Activated B cell treated with CpG ODN at 0.5 μM for 24 hours (primary cell): ENCODE measurements at regions not wholly inside any gene's neighbourhood (a gene's known extent, or its start where the extent isn't known, plus 50 kb on each side); places are given as distances from the start of the nearest gene placed in this dataset.
"Not testable (repeated sequence)": the region's sequence is repeated elsewhere in the genome, so short reads cannot be mapped to it uniquely, and the experiment has no call there.

ENCODE experiments used
- ATAC-seq: fragments of 200-7000 bp; cut with Tn5 transposase; one replicate; pipeline ENCODE4 v1.10.0; 2021; ENCODE audit warnings: low read depth, mild to moderate bottlenecking, moderate library complexity
- CTCF ChIA-PET: fragments of 350-600 bp; sonication (Branson Sonifier 250); formaldehyde crosslinking; loops from one replicate; lab custom pipeline; 2021; ENCODE audit warnings: antibody characterized with exemption; lab: Charles Lee
- POLR2A ChIA-PET: fragments of 350-600 bp; sonication (Branson Sonifier 250); formaldehyde crosslinking; loops from one replicate; lab custom pipeline; 2021; ENCODE audit warnings: antibody characterized with exemption; lab: Charles Lee
- DNase-seq: peaks from one replicate; pipeline ENCODE4 v3.0.0; 2022
- H3K27ac Mint-ChIP-seq: one replicate; pipeline ENCODE4 v1.8.0; 2020; ENCODE audit warnings: mixed read lengths
- H3K27me3 Mint-ChIP-seq: one replicate; pipeline ENCODE4 v1.8.0; 2021; ENCODE audit warnings: mixed read lengths
- H3K36me3 Mint-ChIP-seq: one replicate; pipeline ENCODE4 v1.8.0; 2021; ENCODE audit warnings: low read depth, mixed read lengths
- H3K4me1 Mint-ChIP-seq: one replicate; pipeline ENCODE4 v1.8.0; 2021; ENCODE audit warnings: mixed read lengths
- H3K4me3 Mint-ChIP-seq: one replicate; pipeline ENCODE4 v1.8.0; 2020; ENCODE audit warnings: mild to moderate bottlenecking, mixed read lengths
- H3K9me3 Mint-ChIP-seq: one replicate; pipeline ENCODE4 v1.8.0; 2020; ENCODE audit warnings: mixed read lengths
- intact Hi-C: fragments of 100-400 bp; cut with micrococcal nuclease; formaldehyde crosslinking; loops from one replicate; pipeline ENCODE4 v1.15.1; 2024
- TF ChIP-seq, protein P1 (sequence below): fragments of 200-600 bp; IDR thresholded peaks from one replicate; pipeline ENCODE4 v1.8.0; 2022; ENCODE audit warnings: antibody characterized with exemption, mild to moderate bottlenecking

DNA sequence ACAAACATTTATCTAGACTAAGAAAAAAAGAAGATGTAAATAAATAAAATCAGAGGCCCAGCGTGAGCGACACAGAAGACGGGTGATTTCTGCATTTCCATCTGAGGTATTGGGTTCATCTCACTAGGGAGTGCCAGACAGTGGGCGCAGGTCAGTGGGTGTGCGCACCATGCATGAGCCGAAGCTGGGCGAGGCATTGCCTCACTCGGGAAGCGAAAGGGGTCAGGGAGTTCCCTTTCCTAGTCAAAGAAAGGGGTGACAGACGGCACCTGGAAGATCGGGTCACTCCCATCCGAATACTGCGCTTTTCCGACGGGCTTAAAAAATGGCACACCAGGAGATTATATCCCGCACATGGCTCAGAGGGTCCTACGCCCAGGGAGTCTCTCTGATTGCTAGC is 79.5 kb upstream of the ABCD2 start:
- H3K9me3 Mint-ChIP-seq, H3K4me3 Mint-ChIP-seq, ATAC-seq, H3K27me3 Mint-ChIP-seq, H3K4me1 Mint-ChIP-seq, CTCF ChIA-PET, H3K27ac Mint-ChIP-seq, POLR2A ChIA-PET, DNase-seq, H3K36me3 Mint-ChIP-seq: not testable (repeated sequence)
- intact Hi-C loops, result loop anchor here (10.0 kb wide), 2 partner anchors 254 to 296 kb away; partner anchors contain the start of gene KIF21A

DNA sequence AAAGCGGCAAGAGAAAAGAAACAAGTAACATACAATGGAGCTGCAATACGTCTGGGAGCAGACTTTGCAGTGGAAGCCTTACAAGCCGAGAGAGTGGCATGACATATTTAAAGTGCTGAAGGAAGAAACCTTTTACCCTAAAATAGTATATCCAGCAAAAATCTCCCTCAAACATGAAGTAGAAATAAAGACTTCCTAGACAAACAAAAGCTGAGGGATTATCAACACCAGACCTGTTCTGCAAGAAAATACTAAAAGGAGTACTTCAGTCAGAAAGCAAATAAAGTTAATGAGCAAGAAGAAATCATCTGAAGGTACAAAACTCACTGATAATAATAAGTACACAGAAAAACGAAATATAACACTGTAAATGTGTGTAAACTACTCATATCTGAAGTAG is 77.5 kb upstream of the ABCD2 start:
- no peak for ATAC-seq
- ChIA-PET POLR2A (no interaction called here), CTCF (no interaction called here)
- Mint-ChIP-seq H3K4me3 (no peak overlapping the region), H3K27me3 (peaks cover 2% of the 10 kb centered on the region), H3K4me1 (no peaks in the 10 kb centered on the region), H3K27ac (no peak overlapping the region), H3K36me3 (no peaks in the 10 kb centered on the region), H3K9me3 (no peaks in the 10 kb centered on the region)
- TF ChIP-seq, protein P1, sequence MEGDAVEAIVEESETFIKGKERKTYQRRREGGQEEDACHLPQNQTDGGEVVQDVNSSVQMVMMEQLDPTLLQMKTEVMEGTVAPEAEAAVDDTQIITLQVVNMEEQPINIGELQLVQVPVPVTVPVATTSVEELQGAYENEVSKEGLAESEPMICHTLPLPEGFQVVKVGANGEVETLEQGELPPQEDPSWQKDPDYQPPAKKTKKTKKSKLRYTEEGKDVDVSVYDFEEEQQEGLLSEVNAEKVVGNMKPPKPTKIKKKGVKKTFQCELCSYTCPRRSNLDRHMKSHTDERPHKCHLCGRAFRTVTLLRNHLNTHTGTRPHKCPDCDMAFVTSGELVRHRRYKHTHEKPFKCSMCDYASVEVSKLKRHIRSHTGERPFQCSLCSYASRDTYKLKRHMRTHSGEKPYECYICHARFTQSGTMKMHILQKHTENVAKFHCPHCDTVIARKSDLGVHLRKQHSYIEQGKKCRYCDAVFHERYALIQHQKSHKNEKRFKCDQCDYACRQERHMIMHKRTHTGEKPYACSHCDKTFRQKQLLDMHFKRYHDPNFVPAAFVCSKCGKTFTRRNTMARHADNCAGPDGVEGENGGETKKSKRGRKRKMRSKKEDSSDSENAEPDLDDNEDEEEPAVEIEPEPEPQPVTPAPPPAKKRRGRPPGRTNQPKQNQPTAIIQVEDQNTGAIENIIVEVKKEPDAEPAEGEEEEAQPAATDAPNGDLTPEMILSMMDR, result no peak
- intact Hi-C loops, result loop anchor here (10.0 kb wide), 2 partner anchors 252 to 298 kb away; partner anchors contain the start of gene KIF21A
- no peak for DNase-seq

DNA sequence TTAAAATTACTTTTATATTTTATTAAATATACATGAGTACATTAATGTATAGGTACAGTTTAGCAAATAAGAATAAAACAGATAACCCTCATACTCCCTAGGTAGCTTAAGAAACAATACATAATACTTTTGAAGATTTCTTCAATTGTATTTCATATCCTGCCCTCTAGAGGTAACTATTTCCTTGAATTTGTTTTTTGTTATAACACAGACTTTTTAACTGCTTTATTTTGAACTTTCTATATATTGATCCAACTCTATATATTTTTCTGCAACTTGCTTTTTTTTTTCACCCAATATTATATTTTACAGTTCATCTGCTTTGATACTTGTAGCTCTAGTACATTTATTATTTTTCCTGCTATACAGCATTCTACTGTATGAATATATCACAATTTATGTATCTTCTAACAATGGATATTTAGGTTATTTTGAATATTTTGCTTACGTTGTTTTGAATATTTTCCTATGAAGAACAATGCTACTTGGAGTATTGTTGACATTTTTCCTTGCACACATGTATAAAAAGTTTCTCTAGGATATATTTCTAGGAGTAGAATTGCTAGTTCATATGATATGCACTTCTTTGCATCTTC is 72.8 kb upstream of the ABCD2 start:
- POLR2A ChIA-PET, result no interaction called here

DNA sequence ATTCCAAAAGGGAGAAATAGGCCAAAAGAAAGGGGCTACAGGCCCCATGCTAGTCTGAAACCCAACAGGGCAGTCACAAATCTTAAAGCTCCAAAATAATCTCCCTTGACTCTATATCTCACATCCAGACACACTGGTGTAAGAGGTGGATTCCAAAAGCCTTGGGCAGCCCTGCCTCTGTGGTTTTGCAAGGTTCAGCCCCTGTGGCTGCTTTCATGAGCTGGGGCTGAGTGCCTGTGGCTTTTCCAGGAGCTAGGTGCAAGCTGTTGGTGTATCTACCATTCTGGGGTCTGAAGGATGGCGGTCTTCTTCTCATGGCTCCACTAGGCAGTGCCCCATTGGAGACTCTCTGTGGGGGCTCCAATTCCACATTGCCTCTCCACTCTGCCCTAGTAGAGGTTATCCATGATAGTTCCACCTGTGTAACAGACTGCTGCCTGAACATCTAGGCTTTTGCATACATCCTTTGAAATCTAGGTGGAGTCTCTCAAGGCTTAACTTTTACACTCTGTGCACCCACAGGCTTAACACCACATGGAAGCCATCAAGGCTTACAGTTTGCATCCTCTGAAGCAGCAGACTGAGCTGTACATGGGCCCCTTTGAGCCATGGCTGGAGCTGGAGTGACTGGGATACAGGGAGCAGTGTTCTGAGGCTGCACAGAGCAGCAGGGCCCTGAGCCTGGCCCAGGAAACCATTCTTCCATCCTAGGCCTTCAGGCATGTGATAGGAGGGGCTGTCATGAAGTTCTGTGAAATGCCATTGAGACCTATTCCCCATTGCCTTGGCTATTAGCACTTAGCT is 66.5 kb upstream of the ABCD2 start:
- CTCF ChIA-PET, result no interaction called here
- Mint-ChIP-seq H3K27me3 (no peaks in the 10 kb centered on the region), H3K4me1 (peaks cover 8% of the 10 kb centered on the region), H3K9me3 (no peaks in the 10 kb centered on the region), H3K27ac (no peak overlapping the region), H3K36me3 (no peaks in the 10 kb centered on the region), H3K4me3 (no peak overlapping the region)
- TF ChIP-seq, protein P1, result no peak
- intact Hi-C loops, result no loop called here
- POLR2A ChIA-PET, result no interaction called here
- no peak for DNase-seq
- ATAC-seq, result no peak

More for the DNA sequence above, 72.8 kb upstream of the ABCD2 start:
- DNase-seq, result no peak
- CTCF ChIA-PET, result interaction anchor here (0.6 to 3.0 kb wide), 5 partner anchors 72 to 374 kb away, joined by 3 to 23 read pairs (median 3); partner anchors contain the start of gene ABCD2
- TF ChIP-seq, protein P1, result no peak
- peaks cover 2% of the 10 kb centered on the region for H3K27me3 Mint-ChIP-seq
- H3K4me1 Mint-ChIP-seq, result no peaks in the 10 kb centered on the region
- no peak overlapping the region for H3K27ac Mint-ChIP-seq
- no peaks in the 10 kb centered on the region for H3K9me3 Mint-ChIP-seq
- intact Hi-C loops, result loop anchor here (1.0 to 10.0 kb wide), 6 partner anchors 105 to 374 kb away; partner anchors contain the start of gene KIF21A
- H3K36me3 Mint-ChIP-seq, result no peaks in the 10 kb centered on the region
- no peak for ATAC-seq
- no peak overlapping the region for H3K4me3 Mint-ChIP-seq

DNA sequence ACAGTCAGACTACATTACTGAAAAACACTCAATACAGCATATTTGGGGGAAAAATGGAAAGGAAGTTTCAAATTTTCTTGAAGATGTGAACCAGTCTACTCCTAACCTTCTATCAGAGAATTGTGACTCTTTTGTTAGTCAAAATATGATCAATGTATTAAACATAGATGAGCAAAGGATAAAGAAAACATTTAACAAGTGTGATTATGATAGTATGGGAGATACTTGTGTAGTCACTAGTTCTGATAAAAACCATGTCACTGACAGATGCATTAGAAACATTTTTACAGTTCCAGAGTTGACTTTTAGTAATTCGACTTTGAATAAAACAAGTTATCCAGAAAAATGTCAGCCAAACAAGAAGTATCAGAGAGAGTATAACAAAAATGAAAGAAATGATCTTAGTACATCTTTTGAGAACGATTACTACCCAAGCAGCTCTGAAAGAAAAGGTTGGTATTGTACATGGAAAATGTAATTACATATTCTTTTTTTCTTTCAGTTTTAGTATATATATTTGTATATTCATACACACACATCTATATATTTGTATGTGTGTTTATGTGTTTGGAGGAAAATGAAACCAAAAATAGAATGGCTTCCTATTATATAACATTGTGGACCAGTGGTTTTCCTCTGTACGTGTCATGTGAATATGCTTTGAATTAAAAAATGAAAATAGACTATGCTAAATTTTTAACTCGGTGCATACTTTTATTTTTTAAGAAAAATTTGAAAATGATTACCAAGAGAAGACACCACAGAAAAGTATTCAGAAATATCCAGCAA is 63.3 kb upstream of the ABCD2 start:
- Mint-ChIP-seq H3K9me3 (no peaks in the 10 kb centered on the region), H3K4me3 (no peak overlapping the region), H3K27ac (no peak overlapping the region), H3K36me3 (no peaks in the 10 kb centered on the region), H3K27me3 (no peaks in the 10 kb centered on the region), H3K4me1 (peaks cover 8% of the 10 kb centered on the region)
- TF ChIP-seq, protein P1, result no peak
- intact Hi-C loops, result no loop called here
- DNase-seq (no peak), ATAC-seq (no peak)
- ChIA-PET CTCF (no interaction called here), POLR2A (no interaction called here)
